Hematopoietic multipotent progenitor cell (in vitro differentiated cells): ENCODE measurements at regions not wholly inside any gene's neighbourhood (a gene's known extent, or its start where the extent isn't known, plus 50 kb on each side); places are given as distances from the start of the nearest gene placed in this dataset.
A peak's percentile ranks its signal among the peaks of the same experiment; 100 is the strongest.

ENCODE experiments used
- DNase-seq, 3 donors: peaks; one replicate each; pipeline ENCODE4 v3.0.0-alpha.2; 2011 to 2015; ENCODE audit warnings: low read depth in 2 of 3, low spot score in 2 of 3

- DNase-seq = no peak
These were observed 313.6 kb downstream of the CDC5L start for GRCh38 chr6:44701038-44701636.

- no peak for DNase-seq
These were observed 314.2 kb downstream of the CDC5L start for GRCh38 chr6:44701637-44702101.

GRCh38 chr6:44702292-44702691 lies 314.8 kb downstream of the CDC5L start:
- DNase-seq = no peak

GRCh38 chr6:44704240-44705150 lies 317.0 kb downstream of the CDC5L start:
- DNase-seq = no peak

- no peak for DNase-seq
These were observed 318.1 kb downstream of the CDC5L start for GRCh38 chr6:44705596-44705995.

GRCh38 chr6:44706011-44706410 lies 318.5 kb downstream of the CDC5L start:
- no peak for DNase-seq

GRCh38 chr6:44708208-44708607 lies 320.7 kb downstream of the CDC5L start:
- no peak for DNase-seq

- DNase-seq = peak in 2 of 3 donors; percentile 12 to 18
These were observed 325.0 kb downstream of the CDC5L start for GRCh38 chr6:44712353-44713111.

GRCh38 chr6:44715188-44715587 lies 327.7 kb downstream of the CDC5L start:
- DNase-seq = no peak

GRCh38 chr6:44715925-44716324 lies 328.4 kb downstream of the CDC5L start:
- DNase-seq = no peak

GRCh38 chr6:44717431-44717830 lies 329.9 kb downstream of the CDC5L start:
- DNase-seq = no peak

GRCh38 chr6:44721954-44722578 lies 334.6 kb downstream of the CDC5L start:
- DNase-seq = no peak

GRCh38 chr6:44722736-44723135 lies 335.2 kb downstream of the CDC5L start:
- no peak for DNase-seq

- no peak for DNase-seq
These were observed 336.1 kb downstream of the CDC5L start for GRCh38 chr6:44723439-44724197.

GRCh38 chr6:44725070-44725469 lies 337.6 kb downstream of the CDC5L start:
- peak in 2 of 3 donors; percentile 14 to 28 for DNase-seq

GRCh38 chr6:44727651-44728630 lies 340.4 kb downstream of the CDC5L start:
- DNase-seq = no peak

GRCh38 chr6:44730771-44731391 lies 343.4 kb downstream of the CDC5L start:
- DNase-seq = no peak

GRCh38 chr6:44731485-44732095 lies 344.1 kb downstream of the CDC5L start:
- DNase-seq = no peak
